HuH-7.5 (cell line): ENCODE measurements at regions not wholly inside any gene's neighbourhood (a gene's known extent, or its start where the extent isn't known, plus 50 kb on each side); places are given as distances from the start of the nearest gene placed in this dataset.
A peak's percentile ranks its signal among the peaks of the same experiment; 100 is the strongest.
"Not testable (repeated sequence)": the region's sequence is repeated elsewhere in the genome, so short reads cannot be mapped to it uniquely, and the experiment has no call there.

ENCODE experiments used
- DNase-seq: peaks from one replicate; pipeline ENCODE4 v3.0.0; 2011; ENCODE audit warnings: low spot score

DNA sequence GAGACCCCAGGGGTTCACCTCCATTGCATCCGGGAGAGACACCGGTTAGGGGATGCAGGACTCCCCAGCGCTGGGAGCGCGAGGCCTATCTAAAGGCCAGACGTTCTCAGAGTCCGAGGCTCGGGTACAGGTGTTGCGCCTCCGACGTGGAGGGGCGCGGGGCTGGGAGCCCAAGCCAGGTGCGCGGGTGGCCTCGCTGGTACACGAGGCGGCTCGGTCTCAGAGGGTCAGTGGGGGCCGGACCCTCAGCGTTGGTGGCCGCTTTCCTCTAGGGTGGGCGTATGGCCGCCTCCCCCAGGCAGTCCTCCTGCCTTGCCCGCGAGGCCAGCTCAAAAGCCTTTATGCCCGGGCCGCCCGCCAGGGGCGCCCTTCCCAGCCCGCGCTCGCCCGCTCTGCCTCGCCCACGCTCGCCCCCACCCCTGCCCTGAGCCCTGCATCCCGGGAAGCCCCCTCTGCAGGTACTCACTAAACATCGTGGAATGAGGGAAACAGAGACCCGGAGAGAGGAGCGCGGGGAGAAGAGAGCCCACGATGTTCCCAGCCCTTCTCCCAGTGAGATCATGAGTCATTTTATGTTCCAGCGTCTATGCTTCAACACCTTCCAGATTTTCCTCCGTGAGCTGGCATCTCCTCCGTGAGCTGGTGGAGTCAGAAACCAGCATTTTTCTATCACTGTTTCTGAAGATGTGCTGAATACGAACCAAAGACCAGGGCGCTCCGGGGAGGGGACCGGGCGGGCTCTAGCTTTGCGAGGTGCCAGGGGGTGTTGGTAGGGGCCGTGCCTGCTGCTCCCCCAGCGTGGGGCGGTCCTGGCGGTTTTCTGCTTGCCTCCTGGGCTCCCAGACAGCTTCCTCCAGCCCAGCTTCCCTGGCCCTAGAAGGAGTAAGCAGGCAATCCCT, 73.8 kb downstream of the DIO3 start:
- no peak for DNase-seq

DNA sequence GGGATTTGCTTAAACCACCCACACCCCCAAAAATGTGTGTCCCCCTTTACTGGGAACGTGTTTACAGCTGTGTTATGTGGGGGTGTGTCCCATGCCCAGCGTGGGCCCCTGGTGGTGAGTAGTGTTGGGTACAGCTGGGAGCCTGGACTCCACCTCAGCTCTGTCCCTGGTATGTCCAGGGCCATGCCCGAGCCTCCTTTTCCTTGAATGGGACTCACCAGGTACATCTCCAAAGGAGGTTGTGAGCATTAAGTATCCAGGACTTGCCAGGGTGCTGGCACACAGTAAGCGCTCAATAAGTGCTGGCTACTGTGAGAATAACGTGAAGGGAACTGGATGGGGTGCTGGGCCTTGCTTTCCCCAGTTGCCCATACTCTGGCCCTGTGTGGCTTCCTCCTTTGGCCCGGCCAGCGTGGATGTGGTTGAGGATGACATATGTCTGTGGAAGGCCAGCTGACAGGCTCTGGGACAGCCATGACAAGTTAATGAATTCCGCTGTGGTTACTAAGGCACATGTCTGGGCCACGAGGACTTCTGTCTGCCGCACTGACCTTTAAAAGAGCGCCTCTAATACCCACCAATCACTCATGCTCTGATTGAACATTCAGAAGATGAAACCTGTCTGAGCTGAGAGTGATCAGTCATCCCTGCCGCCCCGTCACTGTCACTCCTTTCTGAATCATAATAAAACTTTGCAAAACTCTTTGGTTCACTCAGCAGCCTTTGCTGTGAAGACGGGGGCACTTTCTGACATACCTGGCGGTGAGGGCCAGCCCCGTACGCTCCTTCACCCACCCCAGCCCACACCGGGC, 74.7 kb downstream of the DIO3 start:
- DNase-seq: no peak

DNA sequence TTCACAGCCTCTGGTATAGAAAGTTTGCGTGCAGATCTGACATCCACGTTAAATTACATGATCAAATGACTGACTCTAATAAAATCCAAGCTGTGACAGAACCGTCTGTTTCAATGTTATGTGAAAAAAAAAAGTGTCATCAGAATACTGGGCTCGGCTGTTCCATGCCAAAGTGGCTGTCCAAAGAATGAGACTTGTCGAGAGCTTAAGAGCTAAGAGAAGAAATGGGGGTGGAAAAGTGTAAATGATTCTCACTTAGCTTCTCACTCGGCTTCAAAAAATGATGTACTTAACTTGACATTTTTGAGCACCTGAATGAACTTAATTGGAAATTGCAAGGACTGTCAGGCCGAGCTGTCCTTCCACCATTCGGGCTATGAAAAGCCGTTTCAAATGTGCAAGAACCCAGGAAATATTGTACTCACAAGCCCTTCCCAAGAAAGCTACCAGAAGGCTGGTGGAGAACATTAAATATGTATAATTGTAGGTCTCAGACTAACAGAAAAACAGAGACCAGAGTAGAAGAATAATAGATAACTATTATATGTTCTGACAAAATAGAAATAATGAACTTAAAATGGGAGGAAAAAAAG, 78.0 kb downstream of the DIO3 start:
- no peak for DNase-seq

DNA sequence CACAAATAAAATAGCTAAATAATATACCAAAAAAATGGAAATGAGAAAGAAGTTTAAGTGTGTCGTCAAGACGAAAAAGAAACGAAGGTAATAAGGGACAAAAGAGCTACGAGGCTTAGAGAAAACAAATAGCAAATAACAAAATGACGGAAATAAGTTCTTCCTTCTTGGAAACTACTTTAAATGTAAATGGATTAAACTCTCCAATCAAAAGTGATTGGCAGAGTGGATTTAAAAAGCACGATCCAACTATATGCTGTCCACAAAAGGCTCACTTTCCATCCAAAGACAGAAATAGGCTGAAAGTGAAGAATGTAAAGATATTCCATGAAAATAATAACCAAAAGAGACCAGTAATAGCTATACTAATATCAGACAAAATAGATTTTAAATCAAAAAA, 82.4 kb downstream of the DIO3 start:
- no peak for DNase-seq

DNA sequence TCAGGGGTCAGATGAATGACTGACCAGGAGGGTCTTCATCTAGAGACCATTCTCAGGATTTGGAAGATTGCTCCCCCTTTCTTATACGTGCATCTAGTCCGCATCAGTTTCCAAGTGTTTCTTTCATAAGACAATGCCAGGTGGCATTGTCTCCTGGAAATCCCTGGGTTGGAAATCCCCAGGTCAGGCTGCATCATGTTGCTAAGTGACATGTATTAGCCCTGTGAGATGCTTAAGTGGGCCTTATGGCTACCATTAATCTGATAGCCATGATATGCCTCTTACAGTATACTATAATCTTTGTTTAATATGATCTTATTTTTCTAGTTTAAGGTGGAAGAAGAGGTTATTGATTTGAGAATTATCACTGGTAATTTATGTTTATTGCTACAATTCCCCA, 92.8 kb downstream of the DIO3 start:
- DNase-seq: no peak

DNA sequence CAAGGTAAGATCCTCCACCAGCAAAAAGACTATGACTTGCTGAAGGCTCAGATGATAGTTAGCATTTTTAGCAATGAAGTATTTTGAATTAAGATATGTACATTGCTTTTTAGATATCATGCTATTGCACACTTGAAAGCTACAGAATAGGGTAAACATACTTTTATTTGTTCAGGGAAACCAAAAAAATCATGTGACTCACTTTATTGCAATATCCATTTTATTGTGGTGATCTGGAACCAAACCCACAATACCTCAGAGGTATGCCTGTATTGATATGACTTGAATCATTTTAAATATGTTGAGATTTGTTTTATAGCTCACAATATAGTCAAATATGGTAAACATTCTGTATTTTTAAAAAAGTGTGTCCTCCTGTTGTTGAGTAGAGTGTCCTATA, 96.1 kb downstream of the DIO3 start:
- no peak for DNase-seq

DNA sequence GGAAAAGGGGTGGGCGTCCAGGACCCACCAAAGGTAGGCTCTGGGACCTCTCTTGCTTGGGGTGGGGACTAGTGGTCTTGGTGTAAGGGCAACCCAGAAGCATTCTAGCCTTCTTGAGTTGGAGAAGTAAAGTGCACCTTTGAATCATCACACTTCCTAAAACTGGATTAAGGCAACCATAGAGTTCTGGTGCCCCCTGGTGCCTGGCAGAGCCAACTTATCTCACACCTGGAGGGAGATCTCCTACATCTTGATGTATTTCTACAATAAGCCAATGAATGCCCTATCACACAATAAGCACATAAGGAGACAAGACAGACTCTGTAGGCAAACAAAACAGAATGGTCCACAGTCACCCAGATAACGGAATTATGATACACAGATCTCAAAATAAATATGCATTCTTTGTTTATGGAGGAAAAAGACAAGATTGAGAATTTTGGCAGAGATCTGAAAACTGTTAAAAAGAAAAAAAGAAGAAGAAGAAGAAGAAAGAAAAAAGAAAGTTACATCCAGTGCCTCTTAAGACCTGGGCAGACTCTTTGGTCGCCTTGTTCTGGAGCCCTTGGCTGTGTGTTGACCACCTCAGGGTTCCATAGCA, 95.9 kb upstream of the PPP2R5C start:
- peak; percentile 14 for DNase-seq

DNA sequence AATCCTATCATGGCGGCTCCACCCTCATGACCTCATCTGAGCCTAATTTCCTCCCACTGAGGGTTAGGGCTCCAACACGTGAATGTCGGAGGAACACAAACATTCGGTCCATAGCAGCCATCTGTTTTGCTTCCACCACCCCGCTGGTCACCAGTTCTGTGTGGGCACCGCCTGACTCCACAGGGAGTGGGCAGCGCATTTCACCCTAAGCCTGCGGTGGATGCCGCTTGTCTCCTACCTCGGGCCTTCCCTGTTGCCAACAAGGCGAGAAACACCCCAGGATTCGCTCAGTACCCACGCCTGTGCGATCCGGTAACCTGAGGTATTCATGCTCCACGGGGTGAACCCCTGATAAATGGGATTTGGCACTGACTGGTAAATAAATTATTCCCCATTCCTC, 95.2 kb upstream of the PPP2R5C start:
- no peak for DNase-seq

DNA sequence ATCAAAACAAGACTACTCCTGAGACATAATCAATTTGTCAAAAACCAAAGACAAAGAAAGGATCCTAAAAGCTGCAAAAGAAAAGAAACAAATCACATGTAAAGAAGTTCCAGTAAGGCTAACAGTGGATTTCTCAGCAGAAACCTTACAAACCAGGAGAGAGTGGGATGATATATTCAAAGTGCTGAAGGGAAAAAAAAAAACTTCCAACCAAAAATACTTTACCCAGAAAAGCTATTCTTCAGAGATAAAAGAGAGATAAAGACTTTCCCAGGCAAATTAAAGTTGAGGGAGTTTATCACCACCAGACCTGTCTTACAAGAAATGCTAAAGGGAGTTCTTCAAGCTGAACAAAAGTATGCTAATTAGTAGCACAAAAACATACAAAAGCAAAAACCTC, 91.9 kb upstream of the PPP2R5C start:
- no peak for DNase-seq

DNA sequence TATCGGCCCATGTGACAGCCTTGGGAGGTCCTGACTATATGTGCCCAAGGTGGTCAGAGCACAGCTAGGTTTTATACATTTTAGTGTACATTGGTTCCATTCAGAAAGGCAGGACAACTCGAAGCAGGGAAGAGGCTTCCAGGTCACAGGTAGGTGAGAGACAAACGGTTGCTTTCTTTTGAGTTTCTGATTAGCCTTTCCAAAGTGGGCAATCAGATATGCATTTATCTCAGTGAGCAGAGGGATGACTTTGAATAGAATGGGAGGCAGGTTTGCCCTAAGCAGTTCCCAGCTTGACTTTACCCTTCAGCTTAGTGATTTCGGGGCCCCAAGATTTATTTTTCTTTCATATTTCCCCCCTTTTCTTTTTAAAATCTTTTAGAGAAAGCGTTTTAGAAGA, 87.6 kb upstream of the PPP2R5C start:
- no peak for DNase-seq

DNA sequence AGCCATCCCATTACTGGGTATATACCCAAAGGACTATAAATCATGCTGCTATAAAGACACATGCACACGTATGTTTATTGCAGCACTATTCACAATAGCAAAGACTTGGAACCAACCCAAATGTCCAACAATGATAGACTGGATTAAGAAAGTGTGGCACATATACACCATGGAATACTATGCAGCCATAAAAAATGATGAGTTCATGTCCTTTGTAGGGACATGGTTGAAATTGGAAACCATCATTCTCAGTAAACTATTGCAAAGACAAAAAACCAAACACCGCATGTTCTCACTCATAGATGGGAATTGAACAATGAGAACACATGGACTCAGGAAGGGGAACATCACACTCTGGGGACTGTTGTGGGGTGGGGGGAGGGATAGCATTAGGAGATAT, 85.7 kb upstream of the PPP2R5C start:
- not testable (repeated sequence) for DNase-seq

DNA sequence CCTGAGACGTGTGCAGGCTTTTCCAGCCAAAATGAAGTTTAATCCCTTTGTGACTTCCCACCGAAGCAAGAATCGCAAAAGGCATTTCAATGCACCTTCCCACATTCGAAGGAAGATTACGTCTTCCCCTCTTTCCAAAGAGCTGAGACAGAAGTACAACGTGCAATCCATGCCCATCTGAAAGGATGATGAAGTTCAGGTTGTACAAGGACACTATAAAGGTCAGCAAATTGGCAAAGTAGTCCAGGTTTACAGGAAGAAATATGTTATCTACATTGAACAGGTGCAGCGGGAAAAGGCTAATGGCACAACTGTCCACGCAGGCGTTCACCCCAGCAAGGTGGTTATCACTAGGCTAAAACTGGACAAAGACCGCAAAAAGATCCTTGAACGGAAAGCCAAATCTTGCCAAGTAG, 83.6 kb upstream of the PPP2R5C start:
- DNase-seq: not testable (repeated sequence)

DNA sequence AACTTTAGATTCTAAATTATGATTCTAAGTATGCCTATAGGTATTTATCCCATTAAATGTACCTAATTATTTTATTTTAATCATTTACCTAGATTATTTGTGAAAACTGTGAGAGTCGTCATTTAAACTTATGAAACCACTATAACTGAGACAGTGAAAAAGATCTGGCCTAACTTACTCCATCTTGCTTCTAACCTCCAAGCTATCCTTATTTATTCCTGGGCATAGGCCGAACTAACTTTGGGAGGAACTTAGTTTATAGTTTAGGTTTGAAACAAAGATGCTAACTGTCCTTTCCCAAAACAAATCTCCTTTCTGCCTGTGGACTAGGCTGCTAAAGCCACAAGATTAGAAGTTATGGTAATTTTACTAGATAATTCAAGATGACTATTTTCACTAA, 79.7 kb upstream of the PPP2R5C start:
- DNase-seq: no peak

DNA sequence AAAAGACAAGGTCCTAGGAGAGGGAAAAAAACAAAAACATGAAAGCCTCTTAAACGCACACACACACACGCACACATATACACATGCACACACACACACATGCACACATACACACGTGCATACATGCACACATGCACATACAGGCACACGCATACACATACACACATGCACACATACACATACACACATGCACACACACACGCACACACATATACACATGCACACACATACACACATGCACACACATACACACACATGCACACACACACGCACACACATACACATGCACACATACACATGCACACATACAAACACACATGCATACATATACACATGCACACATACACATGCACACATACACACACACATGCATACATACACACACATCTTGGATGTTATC, 78.1 kb upstream of the PPP2R5C start:
- DNase-seq: no peak

DNA sequence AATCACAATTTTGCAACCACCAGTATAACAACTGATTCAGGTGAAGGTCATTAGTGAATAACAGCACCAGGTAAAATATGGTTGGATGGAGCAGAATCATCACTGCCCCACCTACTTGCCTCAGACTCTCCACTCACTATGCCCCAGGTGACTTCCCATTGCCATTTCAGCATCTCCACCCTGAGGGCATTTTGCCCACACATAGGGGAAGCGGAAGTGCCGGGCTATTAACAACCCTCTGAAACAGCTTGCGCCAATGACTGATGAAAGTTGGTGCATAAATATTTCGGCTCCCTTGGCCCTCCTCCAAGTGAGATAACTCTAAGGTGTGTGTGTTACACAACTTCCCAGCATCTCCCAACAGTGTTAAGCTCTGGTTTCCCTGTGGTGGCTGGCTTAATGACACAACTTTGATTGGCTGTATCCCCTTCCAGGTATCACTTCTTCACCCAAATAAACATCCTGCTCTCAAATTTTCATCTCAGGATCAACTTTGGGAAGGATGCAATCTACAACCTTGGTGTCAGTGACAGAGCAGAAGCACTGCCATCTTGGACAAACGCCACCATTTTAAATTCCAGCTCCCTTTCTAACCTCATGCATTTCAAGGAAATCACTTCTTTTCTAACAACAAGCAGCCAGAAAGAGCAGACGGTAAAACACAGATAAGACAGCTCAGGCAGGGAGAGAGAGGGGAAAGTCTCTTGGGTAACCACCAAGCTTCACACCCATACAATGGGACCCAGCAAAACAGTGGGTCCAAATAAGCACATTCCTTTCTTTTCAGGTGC, 73.6 kb upstream of the PPP2R5C start:
- DNase-seq: no peak

DNA sequence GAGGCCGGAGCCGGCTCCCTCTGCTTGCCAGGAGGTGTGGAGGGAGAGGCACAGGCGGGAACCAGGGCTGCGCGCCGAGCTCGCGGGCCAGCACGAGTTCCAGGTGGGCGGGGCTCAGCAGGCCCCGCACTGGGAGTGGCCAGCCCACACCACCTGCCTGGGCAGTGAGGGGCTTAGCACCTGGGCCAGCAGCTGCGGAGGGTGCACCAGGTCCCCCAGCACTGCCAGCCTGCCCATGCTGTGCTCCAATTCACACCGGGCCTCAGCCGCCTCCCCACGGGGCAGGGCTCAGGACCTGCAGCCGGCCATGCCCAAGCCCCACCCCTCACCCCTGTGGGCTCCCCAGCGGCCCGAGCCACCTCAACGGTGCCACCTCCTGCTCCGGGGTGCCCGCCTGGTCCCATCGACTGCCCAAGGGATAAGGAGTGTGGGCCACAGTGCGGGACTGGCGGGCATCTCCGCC, 72.4 kb upstream of the PPP2R5C start:
- DNase-seq: no peak

DNA sequence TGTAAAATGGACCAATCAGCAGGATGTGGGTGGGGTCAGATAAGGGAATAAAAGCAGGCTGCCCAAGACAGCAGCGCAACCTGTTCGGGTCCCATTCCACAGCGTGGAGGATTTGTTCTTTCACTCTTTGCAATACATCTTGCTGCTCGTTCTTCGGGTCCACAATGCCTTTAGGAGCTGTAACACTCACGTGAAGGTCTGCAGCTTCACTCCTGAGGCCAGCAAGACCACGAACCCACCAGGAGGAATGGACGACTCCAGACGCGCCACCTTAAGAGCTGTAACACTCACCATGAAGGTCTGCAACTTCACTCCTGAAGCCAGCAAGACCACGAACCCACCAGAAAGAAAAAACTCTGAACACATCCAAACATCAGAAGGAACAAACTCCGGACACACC, 71.5 kb upstream of the PPP2R5C start:
- not testable (repeated sequence) for DNase-seq

DNA sequence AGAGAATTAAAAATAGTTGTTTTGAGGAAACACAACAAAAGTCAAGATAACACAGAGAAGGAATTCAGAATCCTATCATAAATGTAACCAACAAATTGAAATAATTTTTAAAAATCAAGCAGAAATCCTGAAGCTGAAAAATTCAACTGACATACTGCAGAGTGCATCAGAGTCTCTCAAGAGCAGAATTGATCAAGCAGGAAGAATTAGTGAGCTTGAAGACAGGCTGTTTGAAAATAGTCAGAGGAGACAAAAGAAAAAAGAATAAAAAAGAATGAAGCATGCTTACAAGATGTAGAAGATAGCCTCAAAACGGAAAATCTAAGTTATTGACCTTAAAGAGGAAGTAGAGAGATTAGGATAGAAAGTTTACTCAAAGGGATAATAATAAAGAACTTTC, 65.8 kb upstream of the PPP2R5C start:
- no peak for DNase-seq

DNA sequence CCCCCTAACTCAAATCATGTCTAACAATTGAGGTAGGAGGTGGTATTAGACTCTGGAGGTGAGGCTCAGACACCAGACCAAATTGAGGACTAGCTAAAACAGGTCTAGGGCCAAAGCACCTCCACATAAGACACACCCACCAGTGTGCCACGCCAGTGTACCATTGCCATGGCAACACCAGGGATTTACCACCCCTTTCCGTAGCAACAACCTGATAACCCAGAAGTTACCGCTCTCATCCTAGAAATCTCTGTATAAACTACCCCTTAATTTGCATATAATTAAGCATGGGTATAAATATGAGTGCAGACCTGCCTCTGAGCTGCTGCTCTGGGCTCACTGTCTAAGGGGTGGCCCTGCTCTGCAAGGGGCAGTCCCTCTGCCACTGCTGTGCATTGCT, 57.4 kb upstream of the PPP2R5C start:
- no peak for DNase-seq

DNA sequence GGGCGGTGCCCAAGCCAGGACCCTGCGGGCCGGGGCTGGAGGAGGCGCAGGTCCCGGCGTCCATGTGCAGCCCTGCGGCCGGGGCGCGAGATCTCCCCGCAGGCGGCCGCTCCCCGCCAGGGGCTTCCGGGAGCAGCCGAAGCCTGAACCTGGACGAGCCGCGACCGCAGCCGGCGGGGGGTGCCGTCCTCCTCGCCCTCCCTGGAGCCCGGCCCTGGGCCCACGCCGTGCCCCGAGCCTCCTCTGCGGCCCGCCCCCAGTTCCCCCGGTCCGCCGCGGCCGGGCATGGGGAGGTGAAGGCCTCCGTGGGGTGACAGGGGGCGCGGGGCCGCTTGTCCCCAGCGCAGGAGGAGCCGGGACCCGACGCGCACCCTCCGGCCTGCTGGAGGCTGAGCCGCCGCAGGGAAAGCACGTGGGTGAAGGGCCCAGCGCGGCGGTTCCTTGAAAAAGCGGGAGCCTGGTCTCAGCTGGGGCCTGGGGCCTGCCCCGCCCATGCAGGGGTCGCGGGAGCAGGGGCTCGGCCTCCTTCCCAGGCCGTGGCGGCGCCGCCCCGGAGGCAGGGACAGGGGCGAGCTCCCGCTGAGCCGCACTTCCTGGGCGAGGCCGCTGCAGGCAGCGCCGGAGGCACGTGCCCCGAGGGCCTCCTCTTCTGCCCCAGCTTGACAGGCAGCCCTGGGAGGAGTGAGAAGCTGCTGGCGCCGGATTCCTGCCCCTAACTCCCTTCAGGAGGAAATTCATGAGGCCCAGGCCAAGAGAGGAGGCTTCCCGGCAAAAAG, 55.6 kb upstream of the PPP2R5C start:
- no peak for DNase-seq
